ENCODE measurements at regions not wholly inside any gene's neighbourhood (a gene's known extent, or its start where the extent isn't known, plus 50 kb on each side); places are given as distances from the start of the nearest gene placed in this dataset.

DNA sequence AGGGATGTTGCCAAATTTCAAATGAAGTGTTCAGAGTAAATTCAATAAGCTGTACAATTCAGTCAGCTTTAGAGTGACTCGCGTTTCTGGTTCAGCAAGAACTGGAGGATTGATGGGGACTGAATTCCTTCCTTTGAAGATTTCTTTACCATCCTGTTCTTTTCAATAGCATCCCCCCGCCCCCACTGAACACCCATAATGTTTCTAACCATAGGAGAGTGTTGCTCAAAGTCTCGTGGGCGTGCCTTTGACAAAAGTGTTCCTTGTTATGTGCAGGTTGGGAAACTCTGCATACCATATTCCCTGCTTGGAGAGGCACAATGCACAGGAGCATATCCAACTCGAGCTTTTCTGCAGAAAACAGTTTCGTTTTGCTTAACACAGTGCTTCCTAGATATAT lies 323.5 kb upstream of the CASK start:
- H3K9me3 ChIP-seq (ENCODE audit: control insufficient read depth in 2 of 2, low read length in 2 of 2) = no peaks in the 10 kb centered on the region
- H3K27ac ChIP-seq (ENCODE audit: low read depth in 2 of 2, low read length in 2 of 2) = no peak overlapping the region
- H3K4me1 ChIP-seq (ENCODE audit: control insufficient read depth in 2 of 2, insufficient read depth in 2 of 2, low read length in 2 of 2) = no peaks in the 10 kb centered on the region
- no peaks in the 10 kb centered on the region for H3K36me3 ChIP-seq (ENCODE audit: control insufficient read depth in 2 of 2, insufficient read depth in 2 of 2, low read length in 2 of 2)
- H3K4me3 ChIP-seq (ENCODE audit: low read length in 2 of 2) = no peak overlapping the region
- H3K27me3 ChIP-seq (ENCODE audit: control insufficient read depth in 2 of 2, insufficient read depth in 2 of 2, low read length in 2 of 2) = peaks cover 0 to 6% of the 10 kb centered on the region in 2 donors
- no peak overlapping the region for H3K9ac ChIP-seq (ENCODE audit: low read depth in 1 of 2, low read length in 2 of 2)

DNA sequence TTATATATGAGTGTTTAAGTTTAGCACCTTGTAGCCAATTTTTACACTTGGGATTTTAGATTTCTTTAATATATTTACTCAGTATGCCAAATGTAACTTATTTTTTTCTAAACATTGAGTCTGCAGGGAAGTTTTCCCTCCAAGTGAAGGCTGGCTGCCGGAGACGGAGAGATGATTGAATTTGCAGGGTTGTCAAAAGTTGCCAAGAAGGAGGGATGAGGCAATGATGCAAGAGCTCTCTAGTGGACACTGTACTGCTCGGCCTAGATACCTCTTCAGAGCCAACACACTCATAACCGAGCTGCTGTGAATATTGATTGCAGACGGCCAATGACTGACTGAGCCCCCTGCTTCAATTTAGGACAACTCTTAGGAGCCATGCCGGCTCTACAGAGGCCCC lies 318.6 kb upstream of the CASK start:
- H3K27ac ChIP-seq (ENCODE audit: low read depth in 2 of 2, low read length in 2 of 2) = no peak overlapping the region
- no peaks in the 10 kb centered on the region for H3K9me3 ChIP-seq (ENCODE audit: control insufficient read depth in 2 of 2, low read length in 2 of 2)
- H3K27me3 ChIP-seq (ENCODE audit: control insufficient read depth in 2 of 2, insufficient read depth in 2 of 2, low read length in 2 of 2) = peaks cover 0 to 3% of the 10 kb centered on the region in 2 donors
- H3K4me3 ChIP-seq (ENCODE audit: low read length in 2 of 2) = no peak overlapping the region
- no peaks in the 10 kb centered on the region for H3K4me1 ChIP-seq (ENCODE audit: control insufficient read depth in 2 of 2, insufficient read depth in 2 of 2, low read length in 2 of 2)
- no peak overlapping the region for H3K9ac ChIP-seq (ENCODE audit: low read depth in 1 of 2, low read length in 2 of 2)
- no peaks in the 10 kb centered on the region for H3K36me3 ChIP-seq (ENCODE audit: control insufficient read depth in 2 of 2, insufficient read depth in 2 of 2, low read length in 2 of 2)

DNA sequence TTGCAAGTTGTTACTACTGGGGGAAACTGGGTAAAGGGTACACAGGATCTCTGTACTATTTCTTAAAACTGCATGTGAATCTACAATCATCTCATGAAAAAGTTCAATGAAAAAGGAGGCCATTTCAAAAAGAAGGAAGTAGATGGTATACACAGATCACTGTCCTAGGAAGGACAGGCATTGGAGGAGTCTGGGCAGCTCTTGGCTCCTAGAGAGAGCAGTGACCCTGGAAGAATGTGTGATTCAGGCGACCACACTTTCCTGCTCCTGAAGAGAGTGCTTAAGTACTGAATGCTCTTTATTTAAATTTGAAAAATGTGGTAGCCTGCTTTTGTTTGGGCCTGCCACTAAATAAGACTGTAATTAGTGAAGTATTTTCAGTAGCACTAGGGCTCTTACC lies 318.1 kb upstream of the CASK start:
- Histone ChIP-seq H3K27me3 (ENCODE audit: control insufficient read depth in 2 of 2, insufficient read depth in 2 of 2, low read length in 2 of 2) (peaks cover 0 to 3% of the 10 kb centered on the region in 2 donors), H3K9ac (ENCODE audit: low read depth in 1 of 2, low read length in 2 of 2) (no peak overlapping the region), H3K36me3 (ENCODE audit: control insufficient read depth in 2 of 2, insufficient read depth in 2 of 2, low read length in 2 of 2) (no peaks in the 10 kb centered on the region), H3K4me1 (ENCODE audit: control insufficient read depth in 2 of 2, insufficient read depth in 2 of 2, low read length in 2 of 2) (no peaks in the 10 kb centered on the region), H3K9me3 (ENCODE audit: control insufficient read depth in 2 of 2, low read length in 2 of 2) (no peaks in the 10 kb centered on the region), H3K4me3 (ENCODE audit: low read length in 2 of 2) (no peak overlapping the region), H3K27ac (ENCODE audit: low read depth in 2 of 2, low read length in 2 of 2) (no peak overlapping the region)

DNA sequence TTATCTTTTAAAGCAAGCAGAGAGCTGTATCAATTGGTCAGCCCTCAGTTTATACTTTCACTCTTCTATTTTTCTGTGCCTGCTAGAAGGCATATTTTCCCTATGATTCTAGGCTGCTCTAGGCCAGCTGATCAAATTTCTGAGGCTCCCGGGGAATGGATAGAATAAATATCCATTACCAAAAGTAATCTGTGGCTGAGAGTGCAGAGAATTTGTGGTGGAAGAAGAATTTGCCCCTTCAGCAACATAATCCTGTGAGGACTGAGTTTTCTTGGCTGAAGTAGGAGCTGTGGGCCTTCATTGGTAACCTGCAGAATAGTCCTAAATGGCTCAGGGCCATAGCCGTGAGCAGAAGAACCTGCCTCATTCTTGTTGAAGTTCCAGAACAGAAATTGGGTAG lies 314.6 kb upstream of the CASK start:
- H3K9me3 ChIP-seq (ENCODE audit: control insufficient read depth in 2 of 2, low read length in 2 of 2) = no peaks in the 10 kb centered on the region
- no peak overlapping the region for H3K4me3 ChIP-seq (ENCODE audit: low read length in 2 of 2)
- no peak overlapping the region for H3K9ac ChIP-seq (ENCODE audit: low read depth in 1 of 2, low read length in 2 of 2)
- H3K27ac ChIP-seq (ENCODE audit: low read depth in 2 of 2, low read length in 2 of 2) = no peak overlapping the region
- no peaks in the 10 kb centered on the region for H3K4me1 ChIP-seq (ENCODE audit: control insufficient read depth in 2 of 2, insufficient read depth in 2 of 2, low read length in 2 of 2)
- H3K27me3 ChIP-seq (ENCODE audit: control insufficient read depth in 2 of 2, insufficient read depth in 2 of 2, low read length in 2 of 2) = peaks cover 0 to 3% of the 10 kb centered on the region in 2 donors
- no peaks in the 10 kb centered on the region for H3K36me3 ChIP-seq (ENCODE audit: control insufficient read depth in 2 of 2, insufficient read depth in 2 of 2, low read length in 2 of 2)

DNA sequence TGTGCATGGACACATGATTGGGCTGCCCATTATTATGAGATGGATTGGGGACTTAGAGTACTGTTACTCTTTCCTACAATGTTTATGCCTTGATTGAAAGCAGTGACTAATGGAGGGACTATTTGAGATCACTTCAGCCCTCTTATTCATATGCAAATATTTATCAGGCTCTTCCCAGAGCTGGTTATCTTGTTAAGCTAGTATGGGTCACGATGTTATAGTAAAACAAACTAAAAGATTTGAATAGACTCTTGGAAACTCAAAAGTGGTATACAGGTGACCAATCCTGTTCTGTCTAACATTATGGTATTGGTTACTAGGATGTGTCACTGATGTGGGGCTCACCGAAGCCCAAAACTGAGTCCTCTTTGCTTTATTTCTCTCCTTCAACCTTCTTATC lies 306.2 kb upstream of the CASK start:
- Histone ChIP-seq H3K4me1 (ENCODE audit: control insufficient read depth in 2 of 2, insufficient read depth in 2 of 2, low read length in 2 of 2) (no peaks in the 10 kb centered on the region), H3K27me3 (ENCODE audit: control insufficient read depth in 2 of 2, insufficient read depth in 2 of 2, low read length in 2 of 2) (no peaks in the 10 kb centered on the region), H3K27ac (ENCODE audit: low read depth in 2 of 2, low read length in 2 of 2) (no peak overlapping the region), H3K9me3 (ENCODE audit: control insufficient read depth in 2 of 2, low read length in 2 of 2) (peaks cover 3 to 4% of the 10 kb centered on the region in 2 donors), H3K4me3 (ENCODE audit: low read length in 2 of 2) (no peak overlapping the region), H3K36me3 (ENCODE audit: control insufficient read depth in 2 of 2, insufficient read depth in 2 of 2, low read length in 2 of 2) (no peaks in the 10 kb centered on the region), H3K9ac (ENCODE audit: low read depth in 1 of 2, low read length in 2 of 2) (no peak overlapping the region)

DNA sequence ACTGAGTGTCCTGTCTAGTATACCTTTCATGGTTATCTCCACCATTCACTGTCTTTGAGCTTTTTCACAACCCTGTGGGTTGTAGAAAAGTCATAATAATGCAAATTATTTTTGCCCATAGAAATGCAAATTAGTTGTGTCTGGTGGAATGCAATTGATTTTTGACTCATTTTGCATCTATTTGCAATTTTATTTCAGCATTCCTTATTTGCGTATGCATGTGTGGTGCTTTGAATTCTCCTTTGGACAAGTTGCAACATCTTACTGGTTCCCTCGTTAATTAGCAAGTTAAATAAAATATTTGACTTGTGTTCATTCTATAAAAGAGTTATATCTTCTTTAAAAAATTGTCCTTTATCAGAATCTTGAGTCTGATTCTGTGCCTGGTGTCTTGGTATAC lies 297.3 kb upstream of the CASK start:
- H3K27me3 ChIP-seq (ENCODE audit: control insufficient read depth in 2 of 2, insufficient read depth in 2 of 2, low read length in 2 of 2) = no peaks in the 10 kb centered on the region
- H3K9me3 ChIP-seq (ENCODE audit: control insufficient read depth in 2 of 2, low read length in 2 of 2) = no peaks in the 10 kb centered on the region
- no peaks in the 10 kb centered on the region for H3K4me1 ChIP-seq (ENCODE audit: control insufficient read depth in 2 of 2, insufficient read depth in 2 of 2, low read length in 2 of 2)
- no peak overlapping the region for H3K27ac ChIP-seq (ENCODE audit: low read depth in 2 of 2, low read length in 2 of 2)
- no peak overlapping the region for H3K9ac ChIP-seq (ENCODE audit: low read depth in 1 of 2, low read length in 2 of 2)
- H3K4me3 ChIP-seq (ENCODE audit: low read length in 2 of 2) = no peak overlapping the region
- H3K36me3 ChIP-seq (ENCODE audit: control insufficient read depth in 2 of 2, insufficient read depth in 2 of 2, low read length in 2 of 2) = no peaks in the 10 kb centered on the region

DNA sequence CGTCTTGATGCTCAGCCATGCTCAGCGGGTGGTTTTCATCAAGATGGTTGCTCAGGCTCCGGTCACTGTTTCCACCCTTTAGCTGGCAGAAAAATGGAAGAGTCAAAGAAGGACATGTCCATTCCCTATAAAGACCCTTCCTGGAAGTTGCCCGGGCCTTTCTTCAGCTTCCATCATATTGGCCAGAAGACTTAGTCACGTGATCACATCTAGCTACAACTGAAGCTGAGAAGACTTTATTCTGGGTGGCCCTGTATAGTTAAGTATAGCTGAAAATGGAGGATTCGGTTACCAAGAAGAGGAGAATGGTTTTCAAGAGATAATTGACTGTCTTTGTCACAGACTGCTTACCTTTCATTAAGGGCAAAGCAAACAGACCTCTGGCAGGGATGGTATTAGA lies 296.7 kb upstream of the CASK start:
- no peak overlapping the region for H3K9ac ChIP-seq (ENCODE audit: low read depth in 1 of 2, low read length in 2 of 2)
- H3K9me3 ChIP-seq (ENCODE audit: control insufficient read depth in 2 of 2, low read length in 2 of 2) = no peaks in the 10 kb centered on the region
- no peak overlapping the region for H3K27ac ChIP-seq (ENCODE audit: low read depth in 2 of 2, low read length in 2 of 2)
- H3K4me3 ChIP-seq (ENCODE audit: low read length in 2 of 2) = no peak overlapping the region
- H3K4me1 ChIP-seq (ENCODE audit: control insufficient read depth in 2 of 2, insufficient read depth in 2 of 2, low read length in 2 of 2) = no peaks in the 10 kb centered on the region
- no peaks in the 10 kb centered on the region for H3K36me3 ChIP-seq (ENCODE audit: control insufficient read depth in 2 of 2, insufficient read depth in 2 of 2, low read length in 2 of 2)
- no peaks in the 10 kb centered on the region for H3K27me3 ChIP-seq (ENCODE audit: control insufficient read depth in 2 of 2, insufficient read depth in 2 of 2, low read length in 2 of 2)

DNA sequence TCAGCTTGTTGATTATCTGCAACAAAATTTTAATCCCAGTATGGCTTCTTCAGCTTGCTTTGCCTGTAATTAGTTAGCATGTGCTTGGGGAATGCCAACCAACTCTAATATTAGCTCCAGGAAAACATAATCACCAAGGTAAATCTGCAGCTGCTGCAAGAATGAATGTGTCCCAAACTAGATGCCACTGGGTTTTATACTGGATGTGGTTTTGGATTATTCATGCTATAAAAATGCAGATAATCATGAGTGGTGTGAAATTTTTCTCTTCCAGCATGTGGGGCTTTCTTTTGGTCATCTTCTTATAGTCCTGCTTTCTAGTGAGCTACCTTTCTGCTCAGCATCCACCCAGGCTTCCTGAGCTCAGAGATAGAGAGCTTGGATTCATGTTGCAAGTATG lies 295.9 kb upstream of the CASK start:
- no peak overlapping the region for H3K4me3 ChIP-seq (ENCODE audit: low read length in 2 of 2)

DNA sequence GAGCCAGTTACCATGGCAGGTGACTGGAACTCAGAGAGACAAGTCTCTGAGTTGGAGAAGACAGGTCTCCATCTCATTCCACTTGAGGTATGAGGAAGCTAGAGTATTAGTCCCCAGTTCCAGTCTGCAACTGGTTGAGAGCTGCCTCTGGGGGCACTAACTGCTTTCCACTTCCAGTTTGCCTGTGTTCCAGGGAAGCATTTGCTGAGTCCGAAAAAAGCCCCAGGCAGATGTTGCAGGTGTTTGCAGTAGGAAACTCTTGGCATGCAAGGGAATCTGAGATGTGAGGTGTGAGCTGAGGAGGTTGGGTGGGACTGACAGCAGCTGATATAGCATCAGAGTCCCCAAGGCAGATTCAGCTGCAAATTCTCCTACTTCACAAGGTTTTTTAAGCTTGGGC lies 272.2 kb upstream of the CASK start:
- no peaks in the 10 kb centered on the region for H3K36me3 ChIP-seq (ENCODE audit: control insufficient read depth in 2 of 2, insufficient read depth in 2 of 2, low read length in 2 of 2)
- H3K9me3 ChIP-seq (ENCODE audit: control insufficient read depth in 2 of 2, low read length in 2 of 2) = no peaks in the 10 kb centered on the region
- no peak overlapping the region for H3K27ac ChIP-seq (ENCODE audit: low read depth in 2 of 2, low read length in 2 of 2)
- H3K27me3 ChIP-seq (ENCODE audit: control insufficient read depth in 2 of 2, insufficient read depth in 2 of 2, low read length in 2 of 2) = no peaks in the 10 kb centered on the region
- H3K4me3 ChIP-seq (ENCODE audit: low read length in 2 of 2) = no peak overlapping the region
- no peaks in the 10 kb centered on the region for H3K4me1 ChIP-seq (ENCODE audit: control insufficient read depth in 2 of 2, insufficient read depth in 2 of 2, low read length in 2 of 2)
- no peak overlapping the region for H3K9ac ChIP-seq (ENCODE audit: low read depth in 1 of 2, low read length in 2 of 2)

More for the DNA sequence above, 295.9 kb upstream of the CASK start:
- no peaks in the 10 kb centered on the region for H3K9me3 ChIP-seq (ENCODE audit: control insufficient read depth in 2 of 2, low read length in 2 of 2)
- no peak overlapping the region for H3K9ac ChIP-seq (ENCODE audit: low read depth in 1 of 2, low read length in 2 of 2)
- H3K27me3 ChIP-seq (ENCODE audit: control insufficient read depth in 2 of 2, insufficient read depth in 2 of 2, low read length in 2 of 2) = no peaks in the 10 kb centered on the region
- H3K4me1 ChIP-seq (ENCODE audit: control insufficient read depth in 2 of 2, insufficient read depth in 2 of 2, low read length in 2 of 2) = no peaks in the 10 kb centered on the region
- H3K36me3 ChIP-seq (ENCODE audit: control insufficient read depth in 2 of 2, insufficient read depth in 2 of 2, low read length in 2 of 2) = no peaks in the 10 kb centered on the region
- H3K27ac ChIP-seq (ENCODE audit: low read depth in 2 of 2, low read length in 2 of 2) = no peak overlapping the region

DNA sequence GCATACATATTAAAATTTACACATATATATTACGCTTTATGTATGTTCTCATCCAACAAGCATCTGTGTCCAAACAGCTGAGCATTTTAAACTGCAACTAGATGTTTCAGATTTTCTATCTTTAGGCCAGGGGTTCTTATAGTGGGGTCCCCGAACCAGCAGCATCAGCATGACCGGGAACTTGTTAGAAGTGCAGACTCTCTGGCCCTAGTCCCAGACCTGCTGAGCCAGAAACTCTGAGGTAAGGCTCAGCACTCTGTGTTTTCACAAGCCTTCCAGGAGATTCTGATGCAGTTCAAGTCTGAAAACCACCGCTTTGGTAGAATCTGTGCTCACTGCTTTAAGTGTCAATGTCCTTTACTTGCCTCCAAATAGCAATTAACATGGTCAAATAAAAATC lies 266.2 kb upstream of the CASK start:
- no peaks in the 10 kb centered on the region for H3K4me1 ChIP-seq (ENCODE audit: control insufficient read depth in 2 of 2, insufficient read depth in 2 of 2, low read length in 2 of 2)
- H3K27ac ChIP-seq (ENCODE audit: low read depth in 2 of 2, low read length in 2 of 2) = no peak overlapping the region
- no peaks in the 10 kb centered on the region for H3K9me3 ChIP-seq (ENCODE audit: control insufficient read depth in 2 of 2, low read length in 2 of 2)
- H3K36me3 ChIP-seq (ENCODE audit: control insufficient read depth in 2 of 2, insufficient read depth in 2 of 2, low read length in 2 of 2) = no peaks in the 10 kb centered on the region
- no peak overlapping the region for H3K9ac ChIP-seq (ENCODE audit: low read depth in 1 of 2, low read length in 2 of 2)
- H3K4me3 ChIP-seq (ENCODE audit: low read length in 2 of 2) = no peak overlapping the region
- H3K27me3 ChIP-seq (ENCODE audit: control insufficient read depth in 2 of 2, insufficient read depth in 2 of 2, low read length in 2 of 2) = peaks cover 0 to 2% of the 10 kb centered on the region in 2 donors

DNA sequence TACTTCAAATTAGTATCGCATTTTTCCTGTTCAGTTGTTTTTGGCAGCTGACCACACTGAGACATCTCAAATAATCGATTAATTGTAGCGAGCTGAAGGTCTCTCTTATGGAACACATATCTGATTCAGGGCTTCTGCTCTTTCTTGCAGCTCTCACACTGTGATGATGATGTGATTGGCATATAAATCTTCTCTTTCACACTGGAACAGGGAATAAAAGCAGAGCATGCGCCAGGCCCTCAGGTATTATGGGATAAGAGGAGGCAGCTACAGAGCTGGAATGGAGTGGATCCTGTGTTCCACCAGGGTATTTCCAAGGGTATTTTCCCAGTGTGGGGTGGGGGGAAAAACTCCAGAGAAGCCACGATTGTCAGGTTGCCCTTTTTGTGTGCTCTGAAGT lies 265.4 kb upstream of the CASK start:
- Histone ChIP-seq H3K27me3 (ENCODE audit: control insufficient read depth in 2 of 2, insufficient read depth in 2 of 2, low read length in 2 of 2) (peaks cover 0 to 2% of the 10 kb centered on the region in 2 donors), H3K9me3 (ENCODE audit: control insufficient read depth in 2 of 2, low read length in 2 of 2) (no peaks in the 10 kb centered on the region), H3K4me3 (ENCODE audit: low read length in 2 of 2) (no peak overlapping the region), H3K27ac (ENCODE audit: low read depth in 2 of 2, low read length in 2 of 2) (no peak overlapping the region), H3K9ac (ENCODE audit: low read depth in 1 of 2, low read length in 2 of 2) (no peak overlapping the region), H3K4me1 (ENCODE audit: control insufficient read depth in 2 of 2, insufficient read depth in 2 of 2, low read length in 2 of 2) (no peaks in the 10 kb centered on the region), H3K36me3 (ENCODE audit: control insufficient read depth in 2 of 2, insufficient read depth in 2 of 2, low read length in 2 of 2) (no peaks in the 10 kb centered on the region)

Data from mucosa of rectum (tissue), 2 donors.